ENCODE measurements at regions not wholly inside any gene's neighbourhood (a gene's known extent, or its start where the extent isn't known, plus 50 kb on each side); places are given as distances from the start of the nearest gene placed in this dataset.

GRCh38 chr6:14927398-14927797 is 318.5 kb upstream of the JARID2 start:
- TF ChIP-seq POLR2AphosphoS5 (IDR thresholded peaks at IDR 0.05) (peak in 2 of 3 donors; percentile 41 to 60), CTCF (IDR thresholded peaks at IDR 0.05) (no peak), EP300 (IDR thresholded peaks at IDR 0.05) (no peak)
